Tibial artery (tissue), 4 donors: ENCODE measurements at regions not wholly inside any gene's neighbourhood (a gene's known extent, or its start where the extent isn't known, plus 50 kb on each side); places are given as distances from the start of the nearest gene placed in this dataset.

ENCODE experiments used
- DNase-seq, 2 donors: peaks; one replicate each; pipeline ENCODE4 v3.0.0-alpha.2; 2019
- H3K27ac ChIP-seq, 2 donors: fragments of 200-600 bp; sonication (generic) in 1 of 2; 1 replicate in 1 of 2; 2 replicates in 1 of 2; pipeline ENCODE4 v1.5.1; 2018 to 2019; ENCODE audit warnings: mild to moderate bottlenecking in 1 of 2
- H3K27me3 ChIP-seq, 2 donors: fragments of 200-600 bp; sonication (generic) in 1 of 2; one replicate each; pipeline versions ENCODE4 v1.5.1 to v1.6.0; 2016 to 2019
- H3K36me3 ChIP-seq, 3 donors: fragments of 200-600 bp; sonication (generic) in 2 of 3; one replicate each; pipeline ENCODE4 v1.5.1; 2016 to 2019; ENCODE audit warnings: mild to moderate bottlenecking in 2 of 3
- H3K4me1 ChIP-seq, 4 donors: fragments of 200-600 bp; sonication (generic) in 2 of 4; 1 replicate in 3 of 4; 2 replicates in 1 of 4; pipeline ENCODE4 v1.5.1; 2016 to 2019
- H3K4me3 ChIP-seq, 2 donors: fragments of 200-600 bp; sonication (generic) in 1 of 2; 1 replicate in 1 of 2; 2 replicates in 1 of 2; pipeline ENCODE4 v1.5.1; 2018 to 2019; ENCODE audit warnings: mild to moderate bottlenecking in 2 of 2
- H3K9me3 ChIP-seq, 3 donors: fragments of 200-600 bp; sonication (generic) in 1 of 3; one replicate each; pipeline ENCODE4 v1.5.1; 2016 to 2019
- intact Hi-C: fragments of 100-400 bp; cut with DNase I; formaldehyde crosslinking; loops from one replicate; pipeline ENCODE4 v1.15.0; 2023; ENCODE audit warnings: low total_unique reads
- TF ChIP-seq, protein P1 (sequence below), 2 experiments: fragments of 200-600 bp in 1 of 2; fragments of 450-650 bp in 1 of 2; IDR thresholded peaks; one replicate each; pipeline ENCODE4 v1.5.1; 2017 to 2019; ENCODE audit warnings: antibody characterized with exemption in 2 of 2, mild to moderate bottlenecking in 1 of 2, moderate library complexity in 1 of 2

DNA sequence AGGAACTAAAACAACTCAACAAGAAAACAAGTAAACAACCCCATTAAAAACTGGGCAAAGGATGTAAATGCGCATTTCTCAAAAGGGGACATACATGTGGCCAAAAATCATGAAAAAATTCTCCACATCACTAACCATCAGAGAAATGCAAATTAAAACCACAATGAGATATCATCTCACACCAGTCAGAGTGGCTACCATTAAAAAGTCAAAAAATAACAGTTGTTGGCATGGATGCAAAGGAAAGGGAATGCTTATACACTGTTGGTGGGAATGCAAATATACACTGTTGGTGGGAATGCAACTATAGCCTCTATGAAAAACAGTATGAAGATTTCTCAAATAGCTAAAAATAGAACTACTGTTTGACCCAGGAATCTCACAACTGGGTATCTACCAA is 60.0 kb upstream of the LANCL2 start:
- Histone ChIP-seq H3K4me3 (no peak overlapping the region), H3K36me3 (no peaks in the 10 kb centered on the region), H3K27me3 (no peaks in the 10 kb centered on the region), H3K27ac (no peak overlapping the region), H3K9me3 (no peaks in the 10 kb centered on the region), H3K4me1 (no peaks in the 10 kb centered on the region)
- TF ChIP-seq, protein P1, sequence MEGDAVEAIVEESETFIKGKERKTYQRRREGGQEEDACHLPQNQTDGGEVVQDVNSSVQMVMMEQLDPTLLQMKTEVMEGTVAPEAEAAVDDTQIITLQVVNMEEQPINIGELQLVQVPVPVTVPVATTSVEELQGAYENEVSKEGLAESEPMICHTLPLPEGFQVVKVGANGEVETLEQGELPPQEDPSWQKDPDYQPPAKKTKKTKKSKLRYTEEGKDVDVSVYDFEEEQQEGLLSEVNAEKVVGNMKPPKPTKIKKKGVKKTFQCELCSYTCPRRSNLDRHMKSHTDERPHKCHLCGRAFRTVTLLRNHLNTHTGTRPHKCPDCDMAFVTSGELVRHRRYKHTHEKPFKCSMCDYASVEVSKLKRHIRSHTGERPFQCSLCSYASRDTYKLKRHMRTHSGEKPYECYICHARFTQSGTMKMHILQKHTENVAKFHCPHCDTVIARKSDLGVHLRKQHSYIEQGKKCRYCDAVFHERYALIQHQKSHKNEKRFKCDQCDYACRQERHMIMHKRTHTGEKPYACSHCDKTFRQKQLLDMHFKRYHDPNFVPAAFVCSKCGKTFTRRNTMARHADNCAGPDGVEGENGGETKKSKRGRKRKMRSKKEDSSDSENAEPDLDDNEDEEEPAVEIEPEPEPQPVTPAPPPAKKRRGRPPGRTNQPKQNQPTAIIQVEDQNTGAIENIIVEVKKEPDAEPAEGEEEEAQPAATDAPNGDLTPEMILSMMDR (IDR thresholded peaks at IDR 0.05) = no peak
- intact Hi-C loops = no loop called here
- no peak for DNase-seq

DNA sequence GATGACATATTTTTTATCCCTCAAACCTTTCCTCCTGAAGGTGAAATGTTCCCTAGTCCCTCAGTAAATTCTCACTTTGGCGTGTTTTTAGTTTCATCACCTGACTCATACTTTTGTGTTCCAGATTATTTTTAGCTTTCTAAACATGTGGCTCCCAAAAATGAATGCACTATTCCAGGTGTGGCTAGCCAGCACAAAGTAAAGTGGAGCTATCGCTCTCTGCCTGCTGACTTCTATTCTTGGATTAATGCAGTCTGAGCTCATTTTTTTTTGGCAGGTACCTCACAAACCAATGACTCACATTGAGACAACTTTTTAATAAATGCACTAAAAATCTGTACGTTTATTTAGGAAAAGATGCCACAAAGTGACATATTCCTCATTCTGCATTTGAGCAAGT is 58.8 kb upstream of the LANCL2 start:
- no peaks in the 10 kb centered on the region for H3K4me1 ChIP-seq
- no peaks in the 10 kb centered on the region for H3K36me3 ChIP-seq
- DNase-seq = no peak
- H3K27ac ChIP-seq = no peak overlapping the region
- intact Hi-C loops = no loop called here
- H3K27me3 ChIP-seq = no peaks in the 10 kb centered on the region
- TF ChIP-seq, protein P1 (IDR thresholded peaks at IDR 0.05) = no peak
- H3K9me3 ChIP-seq = no peaks in the 10 kb centered on the region
- no peak overlapping the region for H3K4me3 ChIP-seq

DNA sequence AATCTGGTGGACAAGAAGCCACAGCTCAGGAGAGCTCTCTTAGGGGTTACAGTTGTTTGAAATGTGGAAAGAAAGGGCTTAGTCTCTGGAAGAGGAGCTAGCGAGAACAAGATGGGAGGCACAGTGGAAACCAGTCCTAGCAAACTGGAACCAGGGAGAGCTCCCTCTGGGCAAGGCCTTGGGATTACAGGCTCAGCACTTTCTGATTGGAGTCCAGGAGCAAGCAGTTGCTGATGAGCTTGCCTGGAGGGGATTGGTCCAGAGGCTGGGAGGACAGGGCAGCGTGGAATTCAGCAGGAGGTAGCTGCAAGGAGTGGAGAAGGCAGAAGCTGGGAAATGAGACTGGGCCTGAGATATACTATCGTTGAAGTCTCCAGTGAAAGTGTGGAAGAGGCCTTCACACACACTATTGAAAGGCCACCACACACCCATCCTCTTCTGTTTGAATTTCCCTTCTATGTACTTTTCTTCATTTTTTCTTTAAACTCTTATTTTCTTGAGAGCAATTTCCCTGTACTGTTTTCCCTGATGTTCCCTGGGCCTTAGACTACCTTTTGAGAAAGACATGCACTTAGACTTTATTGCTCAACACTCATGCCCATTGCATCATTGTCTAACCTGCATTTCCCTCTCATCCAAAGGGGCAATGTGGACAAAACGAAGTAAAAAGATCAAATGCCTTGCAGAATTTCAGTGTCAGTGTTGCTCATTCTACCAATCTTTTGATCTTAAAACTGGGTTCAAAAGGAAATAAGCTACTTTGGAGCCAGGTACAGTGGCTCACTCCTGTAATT is 57.8 kb upstream of the LANCL2 start:
- Histone ChIP-seq H3K4me3 (no peak overlapping the region), H3K27me3 (no peaks in the 10 kb centered on the region), H3K36me3 (no peaks in the 10 kb centered on the region), H3K27ac (no peak overlapping the region), H3K4me1 (no peaks in the 10 kb centered on the region), H3K9me3 (no peaks in the 10 kb centered on the region)
- TF ChIP-seq, protein P1 (IDR thresholded peaks at IDR 0.05) = no peak
- intact Hi-C loops = no loop called here
- DNase-seq = no peak

DNA sequence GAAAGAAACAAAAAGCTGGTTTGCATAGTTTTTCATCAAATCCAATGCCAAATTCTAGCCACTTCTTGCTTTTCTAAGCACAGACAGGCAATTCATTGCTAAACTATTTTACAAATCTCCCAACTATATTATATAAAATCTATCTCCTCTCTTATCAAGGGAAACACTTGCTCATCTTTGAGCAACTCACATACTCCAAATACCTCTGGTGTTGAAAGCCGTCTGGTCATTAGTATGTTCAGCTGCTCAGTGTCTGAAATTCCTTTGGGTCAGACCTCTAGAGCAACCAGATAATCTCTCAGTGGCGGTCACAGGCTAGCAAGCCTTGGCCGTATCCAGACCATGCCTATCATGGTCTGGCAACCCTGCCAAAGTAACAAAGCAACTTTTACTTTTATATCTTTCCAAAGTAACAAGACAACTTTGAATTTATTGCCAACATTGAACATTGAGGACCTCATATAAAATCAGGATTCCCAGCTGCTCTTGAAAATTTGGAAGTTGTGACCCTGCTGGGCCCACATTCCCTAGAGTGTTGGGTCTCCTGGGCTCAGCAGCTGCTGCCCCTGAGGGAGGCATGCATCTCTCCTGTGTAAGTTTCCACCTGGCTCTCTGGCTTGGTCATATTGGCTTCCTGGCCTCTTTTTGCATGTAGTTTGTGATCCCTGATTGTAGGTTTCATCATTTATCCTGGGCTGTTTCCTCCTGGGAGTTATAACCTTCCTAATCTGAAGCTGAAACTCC is 56.8 kb upstream of the LANCL2 start:
- no peak overlapping the region for H3K4me3 ChIP-seq
- no peaks in the 10 kb centered on the region for H3K9me3 ChIP-seq
- H3K36me3 ChIP-seq = no peaks in the 10 kb centered on the region
- intact Hi-C loops = no loop called here
- no peak overlapping the region for H3K27ac ChIP-seq
- no peaks in the 10 kb centered on the region for H3K4me1 ChIP-seq
- TF ChIP-seq, protein P1 (IDR thresholded peaks at IDR 0.05) = no peak
- no peaks in the 10 kb centered on the region for H3K27me3 ChIP-seq
- DNase-seq = no peak

DNA sequence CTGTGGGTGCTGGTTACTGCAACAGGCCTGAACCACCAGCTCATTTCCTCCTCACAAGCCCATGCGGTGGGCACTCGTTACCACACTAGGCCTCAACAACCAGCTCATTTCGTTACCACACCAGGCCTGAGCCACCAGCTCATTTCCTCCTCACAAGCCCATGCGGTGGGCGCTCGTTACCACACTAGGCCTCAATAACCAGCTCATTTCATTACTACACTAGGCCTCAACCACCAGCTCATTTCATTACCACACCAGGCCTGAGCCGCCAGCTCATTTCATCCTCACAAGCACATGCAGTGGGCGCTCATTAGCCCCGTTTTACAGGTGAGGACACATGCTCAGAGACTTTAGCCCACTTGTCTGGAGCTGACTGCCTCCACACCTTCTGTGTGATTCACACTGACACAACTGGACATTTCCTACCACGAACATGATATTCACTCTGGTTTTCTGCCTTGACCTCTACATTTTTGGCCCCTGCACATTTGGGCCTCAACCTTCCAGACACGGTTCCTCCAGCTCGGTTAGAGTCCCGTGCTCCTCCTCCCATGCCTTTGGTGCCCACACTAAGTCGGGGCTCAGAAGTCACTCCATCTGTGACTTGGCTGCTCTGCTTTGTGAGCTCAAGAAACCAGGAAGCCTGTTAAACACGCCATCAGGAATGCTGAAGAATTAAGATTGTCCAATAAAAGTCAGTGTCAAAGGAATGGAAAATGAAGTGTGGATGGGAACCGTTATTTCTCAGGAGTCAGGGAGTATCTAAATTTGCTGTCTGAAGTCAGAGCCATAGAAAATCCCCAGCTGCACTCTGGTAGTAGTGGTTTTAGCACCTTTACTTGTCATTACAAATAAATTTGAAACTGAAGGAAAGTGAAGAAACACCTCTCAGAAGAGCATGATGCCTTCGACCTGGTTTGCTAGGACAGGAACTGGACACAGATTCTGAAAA is 55.8 kb upstream of the LANCL2 start:
- Histone ChIP-seq H3K27ac (no peak overlapping the region), H3K4me1 (no peaks in the 10 kb centered on the region), H3K9me3 (no peaks in the 10 kb centered on the region), H3K36me3 (no peaks in the 10 kb centered on the region), H3K4me3 (no peak overlapping the region), H3K27me3 (no peaks in the 10 kb centered on the region)
- TF ChIP-seq, protein P1 (IDR thresholded peaks at IDR 0.05) = no peak
- intact Hi-C loops = no loop called here
- no peak for DNase-seq
